Keratinocyte (primary cell): ENCODE measurements at regions not wholly inside any gene's neighbourhood (a gene's known extent, or its start where the extent isn't known, plus 50 kb on each side); places are given as distances from the start of the nearest gene placed in this dataset.

Experiments used
- EZH2 ChIP-seq: IDR thresholded peaks from one replicate; pipeline ENCODE4 v1.6.1; 2012; ENCODE audit warnings: inconsistent platforms, mild to moderate bottlenecking, low read length, moderate library complexity
- TF ChIP-seq, protein P1 (sequence below), 3 experiments: IDR thresholded peaks in 1 of 3; conservative IDR thresholded peaks in 1 of 3; optimal IDR thresholded peaks in 1 of 3; 2 replicates in 2 of 3; 3 replicates in 1 of 3; pipeline versions ENCODE3 to v1.5.1; 2011; ENCODE audit warnings: low read length in 3 of 3, mild to moderate bottlenecking in 3 of 3, moderate library complexity in 2 of 3, control low read depth in 1 of 3, inconsistent platforms in 1 of 3; ENCODE audit not compliant: insufficient read depth in 2 of 3; ENCODE audit errors: extremely low read depth in 1 of 3

DNA sequence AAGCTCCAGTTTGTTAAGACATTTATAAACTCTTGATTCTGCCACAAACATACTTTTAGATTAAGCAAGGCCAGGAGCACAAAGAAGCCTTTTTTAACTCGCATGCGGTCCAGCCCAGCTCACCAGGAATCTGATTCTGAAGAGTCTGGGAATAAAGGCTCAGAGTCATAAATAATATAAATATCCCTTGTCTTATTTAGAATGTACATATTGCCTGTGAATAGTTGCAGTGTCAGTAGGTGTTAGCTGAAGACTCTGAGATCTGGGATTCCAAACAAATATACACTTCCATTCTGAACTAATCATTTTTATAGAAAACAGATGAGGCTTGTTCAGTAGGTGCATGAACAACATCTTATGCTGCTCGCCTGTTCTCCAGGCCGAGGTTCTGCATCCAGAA lies 59.1 kb upstream of the ELAC2 start:
- TF ChIP-seq, protein P1, sequence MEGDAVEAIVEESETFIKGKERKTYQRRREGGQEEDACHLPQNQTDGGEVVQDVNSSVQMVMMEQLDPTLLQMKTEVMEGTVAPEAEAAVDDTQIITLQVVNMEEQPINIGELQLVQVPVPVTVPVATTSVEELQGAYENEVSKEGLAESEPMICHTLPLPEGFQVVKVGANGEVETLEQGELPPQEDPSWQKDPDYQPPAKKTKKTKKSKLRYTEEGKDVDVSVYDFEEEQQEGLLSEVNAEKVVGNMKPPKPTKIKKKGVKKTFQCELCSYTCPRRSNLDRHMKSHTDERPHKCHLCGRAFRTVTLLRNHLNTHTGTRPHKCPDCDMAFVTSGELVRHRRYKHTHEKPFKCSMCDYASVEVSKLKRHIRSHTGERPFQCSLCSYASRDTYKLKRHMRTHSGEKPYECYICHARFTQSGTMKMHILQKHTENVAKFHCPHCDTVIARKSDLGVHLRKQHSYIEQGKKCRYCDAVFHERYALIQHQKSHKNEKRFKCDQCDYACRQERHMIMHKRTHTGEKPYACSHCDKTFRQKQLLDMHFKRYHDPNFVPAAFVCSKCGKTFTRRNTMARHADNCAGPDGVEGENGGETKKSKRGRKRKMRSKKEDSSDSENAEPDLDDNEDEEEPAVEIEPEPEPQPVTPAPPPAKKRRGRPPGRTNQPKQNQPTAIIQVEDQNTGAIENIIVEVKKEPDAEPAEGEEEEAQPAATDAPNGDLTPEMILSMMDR (optimal IDR thresholded peaks at IDR 0.05 in 1 of 3, IDR thresholded peaks at IDR 0.05 in 1 of 3, conservative IDR thresholded peaks at IDR 0.05 in 1 of 3; ENCODE audit: extremely low read depth in 1 of 3, insufficient read depth in 2 of 3, low read length in 3 of 3): no peak
- TF ChIP-seq EZH2: no peak
